Heart left ventricle (tissue), 16 donors: ENCODE measurements at regions not wholly inside any gene's neighbourhood (a gene's known extent, or its start where the extent isn't known, plus 50 kb on each side); places are given as distances from the start of the nearest gene placed in this dataset.

ENCODE experiments used
- ATAC-seq, 4 donors: fragments of 200-7000 bp; cut with Tn5 transposase; one replicate each; pipeline ENCODE4 v1.9.1; 2020 to 2022; ENCODE audit warnings: moderate library complexity in 4 of 4, mild to moderate bottlenecking in 3 of 4, moderate number of reproducible peaks in 1 of 4
- DNase-seq, 5 donors: peaks; one replicate each; pipeline ENCODE4 v3.0.0-alpha.2; 2020
- H3K27ac ChIP-seq, 12 donors: fragments of 200-600 bp; sonication (generic) in 4 of 12; one replicate each; pipeline versions ENCODE4 v1.5.0 to v1.8.0; 2016 to 2022; ENCODE audit warnings: mild to moderate bottlenecking in 2 of 12
- H3K27me3 ChIP-seq, 9 donors: fragments of 200-600 bp; sonication (generic) in 2 of 9; one replicate each; pipeline versions ENCODE4 v1.5.1 to v1.8.0; 2016 to 2022; ENCODE audit warnings: mild to moderate bottlenecking in 3 of 9
- H3K36me3 ChIP-seq, 9 donors: fragments of 200-600 bp; sonication (generic) in 2 of 9; one replicate each; pipeline versions ENCODE4 v1.5.0 to v1.8.0; 2018 to 2022; ENCODE audit warnings: mild to moderate bottlenecking in 2 of 9
- H3K4me1 ChIP-seq, 12 donors: fragments of 200-600 bp; sonication (generic) in 4 of 12; one replicate each; pipeline versions ENCODE4 v1.5.0 to v1.8.0; 2016 to 2022; ENCODE audit warnings: mild to moderate bottlenecking in 3 of 12
- H3K4me3 ChIP-seq, 12 donors: fragments of 200-600 bp; sonication (generic) in 4 of 12; one replicate each; pipeline versions ENCODE4 v1.5.0 to v1.8.0; 2017 to 2022; ENCODE audit warnings: mild to moderate bottlenecking in 9 of 12, moderate library complexity in 4 of 12
- H3K9me3 ChIP-seq, 12 donors: fragments of 200-600 bp; sonication (generic) in 4 of 12; one replicate each; pipeline versions ENCODE4 v1.5.0 to v1.8.0; 2016 to 2022; ENCODE audit warnings: mild to moderate bottlenecking in 1 of 12
- CTCF ChIP-seq, 12 donors: fragments of 200-600 bp; sonication (generic) in 4 of 12; IDR thresholded peaks; one replicate each; pipeline versions ENCODE4 v1.5.0 to v1.8.0; 2018 to 2022; ENCODE audit warnings: antibody characterized with exemption in 12 of 12, mild to moderate bottlenecking in 5 of 12
- POLR2A ChIP-seq, 2 donors: fragments of 450-650 bp; IDR thresholded peaks; one replicate each; pipeline ENCODE4 v1.6.1; 2017; ENCODE audit warnings: antibody characterized with exemption in 2 of 2, mild to moderate bottlenecking in 2 of 2, moderate library complexity in 2 of 2
- WGBS, 4 donors: extraction: QIAGEN DNeasy Blood & Tissue Kit in 2 of 4; methylation state at CpG; one replicate each; pipeline versions ENCODE4 v1.1.5 to v1.1.7; 2013 to 2018; 5-methylcytosine and 5-hydroxymethylcytosine counted together
- intact Hi-C, 10 donors: fragments of 100-400 bp; cut with DNase I; formaldehyde crosslinking; loops; one replicate each; pipeline versions ENCODE4 v1.11.1 to v1.14.2; 2022
- donor health status: ischemic (EF 13 %, LVEDD 7.1; RV severe dilation, severe dysfunction).
- donor health status: healthy with polysubstance abuse.
- donor health status: DM: no; HTN: yes; CAD: no.
- donor health status: DM: no; HTN: no; CAD: no.
- donor health status: ischemic (EF 25% LVEDD 6.9; RV normal size, moderate dysfunction).
- donor health status: ischemic (EF 25% LVEDD 5.7; RV mildly dilated, moderate dysfunction).
- donor health status: healthy.
- donor health status: DM: yes; HTN: yes; CAD: no.
- donor health status: ischemic (EF 35%, LVEDD 5.7; RV mildly dilated, moderate dysfunction).
- donor health status: nonischemic (EF 11% LVEDD 7.7; RV severe dilation, severe dysfunction).
- donor health status: DM: yes; HTN: yes; CAD: no.
- donor health status: PGD.
- donor health status: ischemic (EF 29% LVEDD 5.4; RV normal size, mild dysfunction).
- donor health status: nonischemic (EF 23%, LVEDD 6.1; RV moderate dilation, normal function).

GRCh38 chr11:110032957-110033570 lies 60.1 kb upstream of the ZC3H12C start:
- ATAC-seq: no peak
- H3K27ac ChIP-seq: no peak overlapping the region
- no peak for DNase-seq
- H3K9me3 ChIP-seq: no peaks in the 10 kb centered on the region
- intact Hi-C loops: no loop called here
- no peaks in the 10 kb centered on the region for H3K27me3 ChIP-seq
- WGBS, 4 donors: 57 to 80% (median 61%) methylated on average over 1 of the region's 1 CpG
- TF ChIP-seq CTCF (IDR thresholded peaks at IDR 0.05): no peak
- TF ChIP-seq POLR2A (IDR thresholded peaks at IDR 0.05): no peak
- no peaks in the 10 kb centered on the region for H3K36me3 ChIP-seq
- H3K4me3 ChIP-seq: no peak overlapping the region
- no peaks in the 10 kb centered on the region for H3K4me1 ChIP-seq

GRCh38 chr11:110034806-110035205 lies 58.4 kb upstream of the ZC3H12C start:
- WGBS, 4 donors: 63 to 72% (median 68%) methylated on average over 4 of the region's 4 CpGs
- intact Hi-C loops: no loop called here
- TF ChIP-seq POLR2A (IDR thresholded peaks at IDR 0.05) (no peak), CTCF (IDR thresholded peaks at IDR 0.05) (no peak)
- ATAC-seq: no peak
- H3K4me1 ChIP-seq: no peaks in the 10 kb centered on the region
- no peak overlapping the region for H3K27ac ChIP-seq
- H3K9me3 ChIP-seq: no peaks in the 10 kb centered on the region
- DNase-seq: no peak
- H3K36me3 ChIP-seq: no peaks in the 10 kb centered on the region
- no peaks in the 10 kb centered on the region for H3K27me3 ChIP-seq
- no peak overlapping the region for H3K4me3 ChIP-seq

- WGBS, 4 donors: 47 to 79% (median 52%) methylated on average over 2 of the region's 2 CpGs
These were observed 57.8 kb upstream of the ZC3H12C start for GRCh38 chr11:110035357-110035756.

GRCh38 chr11:110038201-110038600 lies 55.0 kb upstream of the ZC3H12C start:
- intact Hi-C loops: no loop called here
- H3K4me1 ChIP-seq: no peaks in the 10 kb centered on the region
- 80 to 86% (median 81%) methylated on average over 3 of the region's 3 CpGs for WGBS, 4 donors

More at GRCh38 chr11:110035357-110035756, 57.8 kb upstream of the ZC3H12C start:
- Histone ChIP-seq H3K36me3 (no peaks in the 10 kb centered on the region), H3K27me3 (no peaks in the 10 kb centered on the region), H3K9me3 (no peaks in the 10 kb centered on the region), H3K4me3 (no peak overlapping the region), H3K27ac (no peak overlapping the region), H3K4me1 (no peaks in the 10 kb centered on the region)
- DNase-seq: no peak
- TF ChIP-seq POLR2A (IDR thresholded peaks at IDR 0.05) (no peak), CTCF (IDR thresholded peaks at IDR 0.05) (no peak)
- ATAC-seq: no peak
- intact Hi-C loops: no loop called here

More at GRCh38 chr11:110038201-110038600, 55.0 kb upstream of the ZC3H12C start:
- Histone ChIP-seq H3K4me3 (no peak overlapping the region), H3K27ac (no peak overlapping the region), H3K9me3 (no peaks in the 10 kb centered on the region), H3K27me3 (no peaks in the 10 kb centered on the region), H3K36me3 (no peaks in the 10 kb centered on the region)
- no peak for TF ChIP-seq CTCF (IDR thresholded peaks at IDR 0.05)
- TF ChIP-seq POLR2A (IDR thresholded peaks at IDR 0.05): no peak
- DNase-seq (no peak), ATAC-seq (no peak)
